ENCODE measurements at regions not wholly inside any gene's neighbourhood (a gene's known extent, or its start where the extent isn't known, plus 50 kb on each side); places are given as distances from the start of the nearest gene placed in this dataset.

- no peak for DNase-seq (ENCODE audit: low spot score in 2 of 2)
Observed at GRCh38 chr9:23120630-23121029, 674.0 kb downstream of the DMRTA1 start.

GRCh38 chr9:23123048-23123632, 676.5 kb downstream of the DMRTA1 start:
- FAIRE-seq = peak; percentile 43

More at GRCh38 chr9:23120630-23121029, 674.0 kb downstream of the DMRTA1 start:
- no peak for FAIRE-seq

GRCh38 chr9:23145467-23145866, 680.6 kb downstream of the ELAVL2 start:
- FAIRE-seq = no peak

More at GRCh38 chr9:23123048-23123632, 676.5 kb downstream of the DMRTA1 start:
- peak in 1 of 2 donors; percentile 4 for DNase-seq (ENCODE audit: low spot score in 2 of 2)

GRCh38 chr9:23153058-23153457, 673.0 kb downstream of the ELAVL2 start:
- no peak for FAIRE-seq

More at GRCh38 chr9:23145467-23145866, 680.6 kb downstream of the ELAVL2 start:
- no peak for DNase-seq (ENCODE audit: low spot score in 2 of 2)

GRCh38 chr9:23160491-23160890, 665.5 kb downstream of the ELAVL2 start:
- DNase-seq (ENCODE audit: low spot score in 2 of 2) = no peak
- no peak for FAIRE-seq

More at GRCh38 chr9:23153058-23153457, 673.0 kb downstream of the ELAVL2 start:
- no peak for DNase-seq (ENCODE audit: low spot score in 2 of 2)

GRCh38 chr9:23160952-23161469, 665.0 kb downstream of the ELAVL2 start:
- no peak for FAIRE-seq
- DNase-seq (ENCODE audit: low spot score in 2 of 2) = no peak

GRCh38 chr9:23162789-23163188, 663.3 kb downstream of the ELAVL2 start:
- FAIRE-seq = no peak
- no peak for DNase-seq (ENCODE audit: low spot score in 2 of 2)

- DNase-seq (ENCODE audit: low spot score in 2 of 2) (no peak), FAIRE-seq (no peak)
Observed at GRCh38 chr9:23171479-23171878, 654.6 kb downstream of the ELAVL2 start.

GRCh38 chr9:23172206-23172605, 653.8 kb downstream of the ELAVL2 start:
- FAIRE-seq (no peak), DNase-seq (ENCODE audit: low spot score in 2 of 2) (no peak)

GRCh38 chr9:23172979-23173637, 652.9 kb downstream of the ELAVL2 start:
- no peak for DNase-seq (ENCODE audit: low spot score in 2 of 2)
- no peak for FAIRE-seq

- FAIRE-seq = no peak
- DNase-seq (ENCODE audit: low spot score in 2 of 2) = no peak
Observed at GRCh38 chr9:23194281-23194680, 631.8 kb downstream of the ELAVL2 start.

GRCh38 chr9:23215688-23216087, 610.4 kb downstream of the ELAVL2 start:
- DNase-seq (ENCODE audit: low spot score in 2 of 2) = no peak
- no peak for FAIRE-seq

GRCh38 chr9:23219471-23219870, 606.6 kb downstream of the ELAVL2 start:
- FAIRE-seq = no peak
- DNase-seq (ENCODE audit: low spot score in 2 of 2) = no peak

GRCh38 chr9:23220171-23220570, 605.9 kb downstream of the ELAVL2 start:
- no peak for FAIRE-seq

GRCh38 chr9:23220957-23221356, 605.1 kb downstream of the ELAVL2 start:
- FAIRE-seq = no peak
- DNase-seq (ENCODE audit: low spot score in 2 of 2) = no peak

More at GRCh38 chr9:23220171-23220570, 605.9 kb downstream of the ELAVL2 start:
- no peak for DNase-seq (ENCODE audit: low spot score in 2 of 2)

GRCh38 chr9:23229890-23230317, 596.1 kb downstream of the ELAVL2 start:
- DNase-seq (ENCODE audit: low spot score in 2 of 2) = no peak
- no peak for FAIRE-seq

GRCh38 chr9:23232831-23233230, 593.2 kb downstream of the ELAVL2 start:
- FAIRE-seq = no peak
- no peak for DNase-seq (ENCODE audit: low spot score in 2 of 2)

GRCh38 chr9:23243523-23243922, 582.5 kb downstream of the ELAVL2 start:
- DNase-seq (ENCODE audit: low spot score in 2 of 2) = no peak
- FAIRE-seq = no peak

- no peak for FAIRE-seq
- no peak for DNase-seq (ENCODE audit: low spot score in 2 of 2)
Observed at GRCh38 chr9:23245067-23245466, 581.0 kb downstream of the ELAVL2 start.

- DNase-seq (ENCODE audit: low spot score in 2 of 2) (no peak), FAIRE-seq (no peak)
Observed at GRCh38 chr9:23254404-23255184, 571.4 kb downstream of the ELAVL2 start.

GRCh38 chr9:23255346-23255745, 570.7 kb downstream of the ELAVL2 start:
- FAIRE-seq (no peak), DNase-seq (ENCODE audit: low spot score in 2 of 2) (no peak)
